NCI-H69 (cell line): ENCODE measurements at regions not wholly inside any gene's neighbourhood (a gene's known extent, or its start where the extent isn't known, plus 50 kb on each side); places are given as distances from the start of the nearest gene placed in this dataset.
A peak's percentile ranks its signal among the peaks of the same experiment; 100 is the strongest.
"Not testable (repeated sequence)": the region's sequence is repeated elsewhere in the genome, so short reads cannot be mapped to it uniquely, and the experiment has no call there.

Source experiments
- DNase-seq: peaks from one replicate; lab custom pipeline; 2025; lab: John Stamatoyannopoulos, UW

- not testable (repeated sequence) for DNase-seq
Measured at GRCh38 chr1:86633306-86633838, 71.0 kb upstream of the SH3GLB1 start.

GRCh38 chr1:86633921-86634320 lies 70.5 kb upstream of the SH3GLB1 start:
- no peak for DNase-seq

GRCh38 chr1:86636898-86637297 lies 67.5 kb upstream of the SH3GLB1 start:
- DNase-seq: no peak

- no peak for DNase-seq
Measured at GRCh38 chr1:86640161-86640670, 64.2 kb upstream of the SH3GLB1 start.

- DNase-seq: no peak
Measured at GRCh38 chr1:86641318-86641717, 63.1 kb upstream of the SH3GLB1 start.

GRCh38 chr1:86644655-86645054 lies 59.7 kb upstream of the SH3GLB1 start:
- DNase-seq: not testable (repeated sequence)

- no peak for DNase-seq
Measured at GRCh38 chr1:86645851-86646250, 58.5 kb upstream of the SH3GLB1 start.

GRCh38 chr1:86646256-86646655 lies 58.1 kb upstream of the SH3GLB1 start:
- no peak for DNase-seq

- peak; percentile 38 for DNase-seq
Measured at GRCh38 chr1:86648255-86648654, 56.1 kb upstream of the SH3GLB1 start.

GRCh38 chr1:86649618-86650017 lies 54.8 kb upstream of the SH3GLB1 start:
- no peak for DNase-seq

- peak; percentile 12 for DNase-seq
Measured at GRCh38 chr1:86650065-86650464, 54.3 kb upstream of the SH3GLB1 start.
